IMR-90 (cell line): ENCODE measurements at regions not wholly inside any gene's neighbourhood (a gene's known extent, or its start where the extent isn't known, plus 50 kb on each side); places are given as distances from the start of the nearest gene placed in this dataset.

ENCODE experiments used
- ATAC-seq: fragments of 200-7000 bp; cut with Tn5 transposase; 2 replicates; pipeline ENCODE4 v1.9.1; 2020; ENCODE audit warnings: low read depth, mild to moderate bottlenecking, moderate library complexity
- BruUV-seq: library from RNA; stranded (reverse); fragments of 400-500 nt; replicated peaks from 2 replicates; lab custom pipeline; 2021; lab: Mats Ljungman, UMichigan
- CTCF ChIA-PET: fragments of 300-600 bp; formaldehyde crosslinking; extraction: SDS; loops from one replicate; lab custom pipeline; 2021; ENCODE audit warnings: antibody characterized with exemption; lab: Yijun Ruan, JAX
- POLR2A ChIA-PET: fragments of 300-600 bp; sonication (Branson Sonifier 250); formaldehyde crosslinking; loops from one replicate; lab custom pipeline; 2022; ENCODE audit warnings: antibody characterized with exemption; ENCODE audit not compliant: unreplicated experiment; lab: Charles Lee
- DNase-seq: peaks from one replicate; pipeline ENCODE4 v3.0.0; 2013
- H2AFZ ChIP-seq: replicated peaks from 2 replicates; pipeline ENCODE3; 2013; ENCODE audit warnings: low read length, mild to moderate bottlenecking; ENCODE audit not compliant: poor library complexity
- H2AK5ac ChIP-seq: 2 replicates; pipeline ENCODE4 v1.6.1; 2013; ENCODE audit warnings: low read depth, low read length, inconsistent platforms
- H2AK9ac ChIP-seq: replicated peaks from 2 replicates; pipeline ENCODE3; 2013; ENCODE audit warnings: mild to moderate bottlenecking, low read depth, low read length, moderate library complexity; ENCODE audit not compliant: poor library complexity
- H2BK120ac ChIP-seq: 2 replicates; pipeline ENCODE4 v1.6.1; 2013; ENCODE audit warnings: low read depth, low read length, inconsistent platforms
- H2BK15ac ChIP-seq: 3 replicates; pipeline ENCODE4 v1.6.1; 2013; ENCODE audit warnings: low read depth, low read length, inconsistent platforms
- H2BK20ac ChIP-seq: 2 replicates; pipeline ENCODE4 v1.6.1; 2013; ENCODE audit warnings: low read depth, mild to moderate bottlenecking, inconsistent platforms, low read length, moderate library complexity
- H2BK5ac ChIP-seq: 2 replicates; pipeline ENCODE4 v1.6.1; 2013; ENCODE audit warnings: mild to moderate bottlenecking, low read depth, low read length, inconsistent platforms; ENCODE audit not compliant: poor library complexity, severe bottlenecking
- H3K14ac ChIP-seq: replicated peaks from 2 replicates; pipeline ENCODE4 v1.6.1; 2013; ENCODE audit warnings: low read depth, low read length, inconsistent platforms
- H3K18ac ChIP-seq: 2 replicates; pipeline ENCODE4 v1.6.1; 2013; ENCODE audit warnings: low read depth, low read length, control low read depth
- H3K23ac ChIP-seq: 2 replicates; pipeline ENCODE4 v1.6.1; 2013; ENCODE audit warnings: low read depth, low read length, inconsistent platforms
- H3K27ac ChIP-seq: 2 replicates; pipeline ENCODE4 v1.5.1; 2013; ENCODE audit warnings: mild to moderate bottlenecking, control low read depth, low read length; ENCODE audit not compliant: insufficient read depth
- H3K27me3 ChIP-seq: 2 replicates; pipeline ENCODE4 v1.6.1; 2013; ENCODE audit warnings: low read length; ENCODE audit not compliant: control insufficient read depth, insufficient read depth
- H3K36me3 ChIP-seq: 2 replicates; pipeline ENCODE4 v1.6.1; 2013; ENCODE audit warnings: low read length, mixed read lengths; ENCODE audit not compliant: control insufficient read depth, insufficient read depth
- H3K4ac ChIP-seq: 2 replicates; pipeline ENCODE4 v1.6.1; 2013; ENCODE audit warnings: low read depth, low read length, inconsistent platforms
- H3K4me1 ChIP-seq: 2 replicates; pipeline ENCODE4 v1.6.1; 2013; ENCODE audit warnings: low read length, mixed read lengths; ENCODE audit not compliant: control insufficient read depth, insufficient read depth
- H3K4me2 ChIP-seq: 2 replicates; pipeline ENCODE4 v1.6.1; 2013; ENCODE audit warnings: low read depth, mild to moderate bottlenecking, control low read depth, low read length, moderate library complexity
- H3K4me3 ChIP-seq: 2 replicates; pipeline ENCODE4 v1.5.1; 2013; ENCODE audit warnings: low read depth, mild to moderate bottlenecking, control low read depth, low read length, moderate library complexity; ENCODE audit not compliant: insufficient read depth
- H3K56ac ChIP-seq: 2 replicates; pipeline ENCODE4 v1.6.1; 2013; ENCODE audit warnings: low read length, inconsistent platforms; ENCODE audit not compliant: insufficient read depth; ENCODE audit errors: extremely low read depth
- H3K79me1 ChIP-seq, 2 experiments: 2 replicates each; pipeline ENCODE4 v1.6.1; 2013; ENCODE audit warnings: low read length in 2 of 2, inconsistent platforms in 1 of 2, low read depth in 1 of 2
- H3K9ac ChIP-seq: 2 replicates; pipeline ENCODE4 v1.6.1; 2013; ENCODE audit warnings: low read depth, low read length, control low read depth
- H3K9me1 ChIP-seq: 2 replicates; pipeline ENCODE4 v1.6.1; 2013; ENCODE audit warnings: low read length, inconsistent platforms; ENCODE audit not compliant: insufficient read depth
- H3K9me3 ChIP-seq: 2 replicates; pipeline ENCODE4 v1.6.1; 2013; ENCODE audit warnings: low read length; ENCODE audit not compliant: control insufficient read depth, insufficient read depth
- H4K20me1 ChIP-seq: 2 replicates; pipeline ENCODE4 v1.6.1; 2013; ENCODE audit warnings: low read length, inconsistent platforms; ENCODE audit not compliant: insufficient read depth
- H4K5ac ChIP-seq: 2 replicates; pipeline ENCODE4 v1.6.1; 2013; ENCODE audit warnings: mild to moderate bottlenecking, low read depth, low read length, control low read depth
- H4K8ac ChIP-seq, 2 experiments: 2 replicates each; pipeline ENCODE4 v1.6.1; 2013; ENCODE audit warnings: low read depth in 2 of 2, low read length in 2 of 2, control low read depth in 1 of 2, inconsistent platforms in 1 of 2
- H4K91ac ChIP-seq: 2 replicates; pipeline ENCODE4 v1.6.1; 2013; ENCODE audit warnings: low read depth, low read length, inconsistent platforms; ENCODE audit not compliant: insufficient read depth
- BHLHE40 ChIP-seq: fragments of 150-350 bp; IDR thresholded peaks from 2 replicates; pipeline ENCODE4 v1.6.1; 2016; ENCODE audit warnings: mild to moderate bottlenecking, low read depth, low read length
- CEBPB ChIP-seq: IDR thresholded peaks from 2 replicates; pipeline ENCODE4 v1.6.1; 2012; ENCODE audit warnings: low read depth, low read length, improper control_type of control experiment
- CHD1 ChIP-seq: IDR thresholded peaks from 2 replicates; pipeline ENCODE4 v1.6.1; 2012; ENCODE audit warnings: low read depth, low read length, improper control_type of control experiment
- CTCF ChIP-seq: conservative IDR thresholded peaks from 2 replicates; pipeline ENCODE4 v1.5.1; 2012; ENCODE audit warnings: mild to moderate bottlenecking, low read depth, low read length, improper control_type of control experiment
- ELK1 ChIP-seq: fragments of 150-350 bp; IDR thresholded peaks from 2 replicates; pipeline ENCODE4 v1.6.1; 2016; ENCODE audit warnings: low read depth, mild to moderate bottlenecking, low read length, moderate library complexity, borderline replicate concordance
- FOS ChIP-seq: fragments of 150-350 bp; IDR thresholded peaks from 2 replicates; pipeline ENCODE4 v1.6.1; 2016; ENCODE audit warnings: low read depth, low read length
- MAFK ChIP-seq: IDR thresholded peaks from 2 replicates; pipeline ENCODE4 v1.6.1; 2012; ENCODE audit warnings: low read depth, low read length, improper control_type of control experiment
- MAZ ChIP-seq: IDR thresholded peaks from 2 replicates; pipeline ENCODE4 v1.6.1; 2012; ENCODE audit warnings: low read depth, mild to moderate bottlenecking, low read length, improper control_type of control experiment, moderate library complexity, borderline replicate concordance
- MXI1 ChIP-seq: IDR thresholded peaks from 2 replicates; pipeline ENCODE4 v1.6.1; 2012; ENCODE audit warnings: low read depth, mild to moderate bottlenecking, low read length, moderate library complexity, borderline replicate concordance
- NFE2L2 ChIP-seq: fragments of 150-350 bp; IDR thresholded peaks from 2 replicates; pipeline ENCODE4 v1.6.1; 2016; ENCODE audit warnings: low read depth, mild to moderate bottlenecking, low read length
- POLR2A ChIP-seq: IDR thresholded peaks from 2 replicates; pipeline ENCODE4 v1.6.1; 2012; ENCODE audit warnings: mild to moderate bottlenecking, low read depth, low read length
- RAD21 ChIP-seq: IDR thresholded peaks from 2 replicates; pipeline ENCODE4 v1.6.1; 2012; ENCODE audit warnings: low read length, improper control_type of control experiment
- RCOR1 ChIP-seq: IDR thresholded peaks from 2 replicates; pipeline ENCODE4 v1.6.1; 2012; ENCODE audit warnings: mild to moderate bottlenecking, low read length, improper control_type of control experiment; ENCODE audit not compliant: insufficient replicate concordance
- RFX5 ChIP-seq: IDR thresholded peaks from 2 replicates; pipeline ENCODE4 v1.8.0; 2012; ENCODE audit warnings: low read depth, mild to moderate bottlenecking, low read length, moderate library complexity
- SMC3 ChIP-seq: fragments of 150-350 bp; IDR thresholded peaks from 2 replicates; pipeline ENCODE4 v1.6.1; 2016; ENCODE audit warnings: low read depth, mild to moderate bottlenecking, antibody characterized with exemption, low read length, moderate library complexity
- USF2 ChIP-seq: fragments of 150-350 bp; IDR thresholded peaks from 2 replicates; pipeline ENCODE4 v1.6.1; 2017; ENCODE audit warnings: mild to moderate bottlenecking, antibody characterized with exemption, low read length, low read depth
- WGBS, 2 experiments: methylation state at CpG; one replicate each; pipeline versions ENCODE4 v1.1.5 to v1.1.7; 2013; ENCODE audit warnings: missing lambda C conversion rate in 2 of 2; ENCODE audit not compliant: insufficient read length in 1 of 2; ENCODE audit errors: extremely low coverage in 2 of 2; 5-methylcytosine and 5-hydroxymethylcytosine counted together
- dilution Hi-C: fragments of 300-500 bp; cut with HindIII; formaldehyde crosslinking; loops from one replicate; pipeline ENCODE4 v1.14.3; 2018; ENCODE audit warnings: low sequenced_read_pairs; ENCODE audit not compliant: unreplicated experiment
- in situ Hi-C: fragments of 300-500 bp; cut with MboI; formaldehyde crosslinking; loops from 3 replicates; pipeline ENCODE4 v1.14.3; 2019; ENCODE audit warnings: low sequenced_read_pairs, inconsistent platforms, mixed read lengths
- intact Hi-C: fragments of 100-400 bp; cut with micrococcal nuclease; formaldehyde crosslinking; loops from 2 replicates; pipeline ENCODE4 v1.10.0; 2022

GRCh38 chr2:37782155-37782673 lies 110.8 kb upstream of the CDC42EP3 start:
- ATAC-seq (no peak), DNase-seq (no peak)
- ChIA-PET POLR2A (interaction anchor here (0.6 to 2.5 kb wide), 6 partner anchors 20 to 130 kb away, joined by 4 to 10 read pairs (median 4); no protein-coding TSS in a partner anchor), CTCF (interaction anchor here (0.9 to 1.0 kb wide), 3 partner anchors 10 to 95 kb away, joined by 3 to 4 read pairs (median 3); no protein-coding TSS in a partner anchor)
- BruUV-seq = no TSS peak
- Histone ChIP-seq H3K4ac (peak overlapping the region; percentile 96), H3K56ac (peak overlapping the region; percentile 80), H3K9ac (peak overlapping the region; percentile 47; the same call in 1 of the 2 replicates), H3K27me3 (no peaks in the 10 kb centered on the region), H3K27ac (peak overlapping the region; percentile 80), H2BK20ac (peak overlapping the region; percentile 98), H3K18ac (peak overlapping the region; percentile 72), H4K91ac (peak overlapping the region; percentile 87), H3K79me1 (peaks cover 12 to 44% of the 10 kb centered on the region in 2 experiments; a peak in 3 of 4 replicates), H3K9me1 (peaks cover 37% of the 10 kb centered on the region), H2BK120ac (peak overlapping the region; percentile 99), H3K4me3 (no peak overlapping the region), H3K4me2 (peak overlapping the region; percentile 51; the same call in 1 of the 2 replicates), H4K8ac (peak overlapping the region; percentile 18 to 88), H3K4me1 (peaks cover 52% of the 10 kb centered on the region), H3K23ac (peak overlapping the region; percentile 99), H2AK9ac (peak overlapping the region; percentile 83), H3K36me3 (no peaks in the 10 kb centered on the region), H3K9me3 (no peaks in the 10 kb centered on the region), H4K5ac (peak overlapping the region; percentile 89), H2AFZ (peak overlapping the region; percentile 24), H3K14ac (peak overlapping the region; percentile 96), H2BK15ac (peak overlapping the region; percentile 76), H4K20me1 (no peaks in the 10 kb centered on the region), H2BK5ac (peak overlapping the region; percentile 98), H2AK5ac (peak overlapping the region; percentile 96)
- WGBS, 2 experiments = 100% methylated on average over 1 of the region's 8 CpGs; no CpG with 5 or more reads in 1 of the 2 experiments
- intact Hi-C loops = no loop called here
- in situ Hi-C loops = no loop called here
- dilution Hi-C loops = no loop called here
- TF ChIP-seq MAZ (no peak), BHLHE40 (no peak), NFE2L2 (no peak), RCOR1 (no peak), POLR2A (no peak), CEBPB (no peak), CTCF (no peak), ELK1 (no peak), SMC3 (no peak), FOS (no peak), MAFK (no peak), MXI1 (no peak), USF2 (no peak), CHD1 (no peak), RAD21 (no peak), RFX5 (no peak)
